ENCODE measurements at regions not wholly inside any gene's neighbourhood (a gene's known extent, or its start where the extent isn't known, plus 50 kb on each side); places are given as distances from the start of the nearest gene placed in this dataset.

GRCh38 chr20:2228926-2229325, 66.9 kb upstream of the TGM3 start:
- H3K9ac ChIP-seq = no peak overlapping the region
- H3K27me3 ChIP-seq = no peaks in the 10 kb centered on the region
- H4K20me1 ChIP-seq = no peaks in the 10 kb centered on the region
- peak overlapping the region in 2 of 11 experiments; percentile 46 to 59; a peak in 4 of 22 replicates for H3K4me2 ChIP-seq
- peaks cover 9 to 48% (median 16%) of the 10 kb centered on the region in 10 experiments; a peak in 17 of 20 replicates for H3K4me1 ChIP-seq
- no peaks in the 10 kb centered on the region for H3K9me3 ChIP-seq (replicated peaks in 1 of 11)
- H3K4me3 ChIP-seq = no peak overlapping the region
- TF ChIP-seq Cebpa-rat (IDR thresholded peaks at IDR 0.05) = no peak
- H3K36me3 ChIP-seq = no peaks in the 10 kb centered on the region
- H3K27ac ChIP-seq = no peak overlapping the region

DNA sequence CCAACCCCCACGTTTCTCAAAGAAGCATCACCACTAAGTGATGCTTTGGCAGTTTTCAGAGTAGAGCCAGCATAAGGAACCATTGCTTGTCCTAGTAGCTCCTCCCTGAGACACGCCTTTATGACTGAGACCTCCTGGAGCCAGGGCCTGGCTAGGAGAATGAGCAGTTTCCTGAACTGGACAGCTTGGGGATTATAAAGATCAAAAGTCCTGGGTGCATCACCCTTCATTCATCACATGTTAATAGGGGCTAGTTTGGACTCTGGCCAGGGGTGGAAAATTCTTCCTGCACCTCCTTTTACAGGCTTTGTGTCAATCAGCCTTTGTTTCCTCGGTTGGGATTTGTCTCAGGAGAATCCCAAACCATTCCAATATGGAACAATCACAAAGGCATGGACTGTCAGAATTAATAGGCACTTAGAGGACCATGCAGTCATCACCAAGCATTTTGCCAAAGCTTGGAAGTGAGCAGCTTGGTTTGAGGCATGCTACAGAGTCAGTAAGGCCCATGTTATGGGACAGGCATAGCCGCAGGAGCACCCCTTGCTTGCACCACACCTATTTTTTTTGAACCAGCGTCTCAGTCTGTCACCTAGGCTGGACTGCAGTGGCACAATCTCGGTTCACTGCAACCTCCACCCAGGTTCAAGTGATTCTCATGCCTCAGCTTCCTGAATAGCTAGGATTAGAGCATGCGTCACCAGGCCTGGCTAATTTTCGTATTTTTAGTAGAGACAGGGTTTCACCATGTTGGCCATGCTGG, 64.9 kb upstream of the TGM3 start:
- H3K9me3 ChIP-seq (replicated peaks in 1 of 11) = no peaks in the 10 kb centered on the region
- H4K20me1 ChIP-seq = no peaks in the 10 kb centered on the region
- peak overlapping the region in 2 of 11 experiments; percentile 3 to 11; a peak in 2 of 22 replicates for H3K4me2 ChIP-seq
- H3K9ac ChIP-seq = no peak overlapping the region
- no peak overlapping the region for H3K27ac ChIP-seq
- no peak overlapping the region for H3K4me3 ChIP-seq
- H3K36me3 ChIP-seq = no peaks in the 10 kb centered on the region
- H3K4me1 ChIP-seq = peaks cover 9 to 38% (median 16%) of the 10 kb centered on the region in 10 experiments; a peak in 17 of 20 replicates
- H3K27me3 ChIP-seq = no peaks in the 10 kb centered on the region
- TF ChIP-seq Cebpa-rat (IDR thresholded peaks at IDR 0.05) = no peak

DNA sequence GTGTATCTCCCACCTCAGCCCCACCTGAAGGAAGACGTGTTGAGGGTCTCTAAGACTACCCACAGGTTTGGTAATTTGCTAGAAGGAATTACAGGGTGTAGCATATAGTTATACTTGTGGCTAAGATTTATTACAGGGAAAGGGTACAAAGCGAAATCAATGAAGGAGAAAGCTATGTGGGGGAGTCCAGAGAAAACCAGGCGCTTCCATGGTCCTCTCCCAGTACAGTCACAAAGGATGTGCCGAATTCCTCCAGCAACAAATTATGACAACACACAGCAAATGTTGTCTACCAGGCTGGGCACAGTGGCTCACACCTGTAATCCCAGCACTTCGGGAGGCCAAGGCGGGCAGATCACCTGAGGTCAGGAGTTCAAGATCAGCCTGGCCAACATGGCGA, 64.1 kb upstream of the TGM3 start:
- no peaks in the 10 kb centered on the region for H3K9me3 ChIP-seq (replicated peaks in 1 of 11)
- H3K4me3 ChIP-seq = no peak overlapping the region
- no peak overlapping the region for H3K4me2 ChIP-seq
- no peak overlapping the region for H3K9ac ChIP-seq
- TF ChIP-seq Cebpa-rat (IDR thresholded peaks at IDR 0.05) = no peak
- no peaks in the 10 kb centered on the region for H3K36me3 ChIP-seq
- no peaks in the 10 kb centered on the region for H4K20me1 ChIP-seq
- H3K27me3 ChIP-seq = no peaks in the 10 kb centered on the region
- H3K4me1 ChIP-seq = peaks cover 9 to 41% (median 17%) of the 10 kb centered on the region in 10 experiments; a peak in 17 of 20 replicates
- no peak overlapping the region for H3K27ac ChIP-seq

DNA sequence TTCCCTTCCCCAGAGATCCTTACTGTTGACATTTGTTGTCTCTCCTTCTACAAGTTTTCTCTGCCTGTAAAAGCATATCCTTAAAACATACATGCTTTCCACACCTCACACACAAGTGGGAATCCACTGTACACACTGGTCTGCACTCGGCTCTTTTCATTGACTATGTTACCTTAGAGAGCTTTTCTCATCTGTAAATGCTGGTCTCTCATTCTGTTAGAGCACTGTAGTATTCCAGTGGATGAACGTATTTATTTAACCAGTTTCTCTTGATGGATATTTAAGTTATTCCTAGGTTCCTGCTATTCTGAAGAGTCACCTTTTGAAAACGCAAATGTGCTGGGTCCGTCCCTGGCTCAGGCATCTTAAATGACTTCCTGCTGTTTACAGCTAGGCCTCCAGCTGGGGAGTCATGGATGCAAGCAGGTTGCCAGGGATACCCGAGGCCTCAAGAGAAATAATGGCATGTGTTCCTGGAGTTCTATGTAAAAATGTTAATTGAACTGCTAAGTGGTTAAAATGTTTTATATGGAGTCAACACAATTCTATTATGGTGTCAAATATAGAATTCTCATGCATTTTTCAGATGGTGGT, 61.1 kb upstream of the TGM3 start:
- no peak for TF ChIP-seq Cebpa-rat (IDR thresholded peaks at IDR 0.05)
- Histone ChIP-seq H4K20me1 (no peaks in the 10 kb centered on the region), H3K36me3 (no peaks in the 10 kb centered on the region), H3K4me1 (peaks cover 0 to 39% (median 6%) of the 10 kb centered on the region in 10 experiments; a peak in 11 of 20 replicates), H3K9me3 (replicated peaks in 1 of 11) (no peaks in the 10 kb centered on the region), H3K9ac (no peak overlapping the region), H3K27ac (no peak overlapping the region), H3K27me3 (no peaks in the 10 kb centered on the region), H3K4me3 (no peak overlapping the region), H3K4me2 (no peak overlapping the region)

GRCh38 chr20:2236256-2236655, 59.5 kb upstream of the TGM3 start:
- Histone ChIP-seq H3K27me3 (no peaks in the 10 kb centered on the region), H3K27ac (no peak overlapping the region), H3K9me3 (replicated peaks in 1 of 11) (no peaks in the 10 kb centered on the region), H4K20me1 (no peaks in the 10 kb centered on the region), H3K9ac (no peak overlapping the region), H3K36me3 (no peaks in the 10 kb centered on the region), H3K4me1 (peaks cover 0 to 36% (median 6%) of the 10 kb centered on the region in 10 experiments; a peak in 11 of 20 replicates), H3K4me2 (peak overlapping the region in 3 of 11 experiments; percentile 48 to 75 (median 52); a peak in 5 of 22 replicates), H3K4me3 (no peak overlapping the region)
- TF ChIP-seq Cebpa-rat (IDR thresholded peaks at IDR 0.05) = no peak

- Histone ChIP-seq H3K36me3 (no peaks in the 10 kb centered on the region), H4K20me1 (no peaks in the 10 kb centered on the region), H3K27ac (no peak overlapping the region; a peak in 1 of 22 replicates), H3K4me2 (peak overlapping the region in 5 of 11 experiments; percentile 33 to 75 (median 48); a peak in 9 of 22 replicates), H3K4me1 (peaks cover 0 to 36% (median 6%) of the 10 kb centered on the region in 10 experiments; a peak in 11 of 20 replicates), H3K9me3 (replicated peaks in 1 of 11) (no peaks in the 10 kb centered on the region), H3K9ac (no peak overlapping the region), H3K4me3 (no peak overlapping the region), H3K27me3 (no peaks in the 10 kb centered on the region)
- no peak for TF ChIP-seq Cebpa-rat (IDR thresholded peaks at IDR 0.05)
These were observed 58.7 kb upstream of the TGM3 start for GRCh38 chr20:2237059-2237458.

GRCh38 chr20:2238601-2239000, 57.2 kb upstream of the TGM3 start:
- Histone ChIP-seq H3K27ac (no peak overlapping the region), H3K9ac (no peak overlapping the region), H3K4me2 (peak overlapping the region in 3 of 11 experiments; percentile 4 to 42 (median 27); a peak in 4 of 22 replicates), H3K36me3 (no peaks in the 10 kb centered on the region), H3K9me3 (replicated peaks in 1 of 11) (no peaks in the 10 kb centered on the region), H3K4me3 (no peak overlapping the region), H4K20me1 (no peaks in the 10 kb centered on the region), H3K4me1 (peaks cover 0 to 36% (median 6%) of the 10 kb centered on the region in 10 experiments; a peak in 11 of 20 replicates), H3K27me3 (no peaks in the 10 kb centered on the region)
- TF ChIP-seq Cebpa-rat (IDR thresholded peaks at IDR 0.05) = no peak

DNA sequence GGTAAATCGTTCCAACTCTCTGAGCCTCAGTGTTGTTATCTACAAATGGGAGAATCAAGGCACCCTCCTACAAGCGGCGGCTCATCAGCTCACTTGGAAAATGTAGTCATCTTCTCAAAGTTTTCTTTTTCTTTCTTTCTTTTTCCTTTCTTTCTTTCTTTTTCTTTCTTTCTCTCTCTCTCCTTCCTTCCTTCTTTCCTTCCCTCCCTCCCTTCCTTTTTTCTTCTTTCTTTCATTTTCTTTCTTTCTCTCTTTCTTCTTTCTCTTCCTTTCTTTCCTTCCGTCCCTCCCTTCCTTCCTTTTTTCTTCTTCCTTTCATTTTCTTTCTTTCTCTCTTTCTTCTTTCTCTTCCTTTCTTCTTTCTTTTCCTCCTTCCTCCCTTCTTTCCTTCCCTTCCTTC, 55.0 kb upstream of the TGM3 start:
- no peak overlapping the region for H3K4me2 ChIP-seq
- H3K4me1 ChIP-seq = peaks cover 5 to 45% (median 16%) of the 10 kb centered on the region in 10 experiments; a peak in 16 of 20 replicates
- TF ChIP-seq Cebpa-rat (IDR thresholded peaks at IDR 0.05) = no peak
- H3K9me3 ChIP-seq (replicated peaks in 1 of 11) = no peaks in the 10 kb centered on the region
- no peaks in the 10 kb centered on the region for H4K20me1 ChIP-seq
- H3K27ac ChIP-seq = no peak overlapping the region
- no peak overlapping the region for H3K9ac ChIP-seq
- H3K4me3 ChIP-seq = no peak overlapping the region
- no peaks in the 10 kb centered on the region for H3K36me3 ChIP-seq
- no peaks in the 10 kb centered on the region for H3K27me3 ChIP-seq

GRCh38 chr20:2242678-2243077, 53.1 kb upstream of the TGM3 start:
- Histone ChIP-seq H3K4me3 (no peak overlapping the region), H4K20me1 (no peaks in the 10 kb centered on the region), H3K36me3 (no peaks in the 10 kb centered on the region), H3K9me3 (replicated peaks in 1 of 11) (no peaks in the 10 kb centered on the region), H3K27me3 (no peaks in the 10 kb centered on the region), H3K4me1 (peaks cover 5 to 30% (median 10%) of the 10 kb centered on the region in 10 experiments; a peak in 15 of 20 replicates), H3K9ac (no peak overlapping the region), H3K27ac (no peak overlapping the region), H3K4me2 (no peak overlapping the region)
- TF ChIP-seq Cebpa-rat (IDR thresholded peaks at IDR 0.05) = no peak

Measured in BLaER1 treated with 17β-estradiol and CSF1 and Interleukin-3, amounts not matched to agents 10 nM and 100 nM (cell line).